ENCODE measurements at regions not wholly inside any gene's neighbourhood (a gene's known extent, or its start where the extent isn't known, plus 50 kb on each side); places are given as distances from the start of the nearest gene placed in this dataset.

DNA sequence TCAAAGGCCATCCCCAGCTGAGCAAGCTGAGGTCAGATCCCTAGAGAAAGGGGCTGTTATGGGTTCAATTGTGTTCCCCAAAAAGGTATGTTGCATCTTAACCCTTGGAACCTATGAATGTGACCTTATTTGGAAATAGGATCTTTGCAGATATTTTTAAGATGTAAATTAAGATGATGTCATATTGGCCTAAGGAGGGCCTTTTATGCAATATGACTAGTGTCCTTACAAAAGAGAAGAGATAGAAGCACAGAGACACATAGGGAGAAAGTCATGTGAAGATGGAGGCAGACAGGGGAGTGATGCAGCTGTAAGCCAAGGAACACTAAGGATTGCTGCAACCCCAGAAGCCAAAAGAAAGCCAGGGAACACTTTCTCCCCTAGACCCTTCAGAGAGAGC, 144.3 kb upstream of the TAB2 start:
- Histone ChIP-seq H3K4me2 (ENCODE audit: insufficient read depth in 1 of 2, low read depth in 2 of 2, low read length in 2 of 2) (no peak overlapping the region), H3K79me2 (ENCODE audit: control insufficient read depth in 1 of 2, insufficient read depth in 2 of 2, low read length in 2 of 2) (no peaks in the 10 kb centered on the region), H2BK5ac (ENCODE audit: low read depth, low read length) (no peak overlapping the region), H3K9me3 (ENCODE audit: insufficient read depth in 2 of 2, low read depth in 1 of 2, low read length in 1 of 2) (no peaks in the 10 kb centered on the region), H3K14ac (ENCODE audit: insufficient read length) (no peak overlapping the region), H3K79me1 (ENCODE audit: low read depth, low read length) (no peaks in the 10 kb centered on the region), H4K8ac (ENCODE audit: extremely low read depth, insufficient read depth, low read length) (no peak overlapping the region), H2AK5ac (ENCODE audit: low read depth, low read length) (no peak overlapping the region), H3K27me3 (replicated peaks in 1 of 4; ENCODE audit: control insufficient read depth in 3 of 4, extremely low read depth in 1 of 4, insufficient read depth in 3 of 4, low read length in 3 of 4) (no peaks in the 10 kb centered on the region), H4K5ac (ENCODE audit: insufficient read length, low read depth, low read length) (no peak overlapping the region), H3K23me2 (ENCODE audit: low read depth, low read length) (no peaks in the 10 kb centered on the region), H2BK120ac (replicated peaks; ENCODE audit: low read depth, low read length) (no peak overlapping the region), H4K91ac (replicated peaks; ENCODE audit: insufficient read length, low read length) (no peak overlapping the region), H2AFZ (ENCODE audit: low read length) (no peak overlapping the region), H3K4ac (replicated peaks; ENCODE audit: insufficient read length, low read depth, low read length) (no peak overlapping the region), H2BK12ac (ENCODE audit: low read depth, low read length) (no peak overlapping the region), H3K36me3 (ENCODE audit: control insufficient read depth in 2 of 4, insufficient read depth in 4 of 4, low read length in 3 of 4) (no peaks in the 10 kb centered on the region), H3K27ac (ENCODE audit: low read depth, low read length) (no peak overlapping the region), H3K56ac (replicated peaks; ENCODE audit: insufficient read length, low read depth, low read length) (no peak overlapping the region), H3K4me1 (replicated peaks in 1 of 4; ENCODE audit: control insufficient read depth in 3 of 4, insufficient read depth in 4 of 4, low read length in 3 of 4) (no peaks in the 10 kb centered on the region), H3K23ac (ENCODE audit: insufficient read length) (no peak overlapping the region), H3K18ac (ENCODE audit: extremely low read depth, low read length) (no peak overlapping the region), H2BK20ac (ENCODE audit: low read length) (no peak overlapping the region), H3K9ac (replicated peaks in 1 of 4; ENCODE audit: extremely low read depth in 1 of 4, low read depth in 3 of 4, low read length in 3 of 4) (no peak overlapping the region), H3K4me3 (ENCODE audit: extremely low read depth in 1 of 4, insufficient read depth in 2 of 4, low read depth in 3 of 4, low read length in 4 of 4) (no peak overlapping the region), H4K20me1 (replicated peaks in 1 of 2; ENCODE audit: control insufficient read depth in 1 of 2, insufficient read depth in 2 of 2, low read length in 2 of 2) (no peaks in the 10 kb centered on the region), H2BK15ac (ENCODE audit: low read length) (no peak overlapping the region)
- ChIA-PET CTCF (ENCODE audit: partially characterized antibody) (interaction anchor here (0.9 kb wide), 1 partner anchor 10 kb away, joined by 3 read pairs; no protein-coding TSS in a partner anchor), POLR2A (ENCODE audit: partially characterized antibody) (no interaction called here)
- FAIRE-seq: no peak
- DNase-seq (ENCODE audit: low read depth in 1 of 2, low spot score in 2 of 2): no peak
- TF ChIP-seq TBP (IDR thresholded peaks at IDR 0.05; ENCODE audit: low read depth, low read length) (no peak), TCF12 (IDR thresholded peaks at IDR 0.05; ENCODE audit: low read depth, low read length) (no peak)

Measured in H1 (cell line).